Keratinocyte (primary cell): ENCODE measurements at regions not wholly inside any gene's neighbourhood (a gene's known extent, or its start where the extent isn't known, plus 50 kb on each side); places are given as distances from the start of the nearest gene placed in this dataset.

Experiments used
- DNase-seq: peaks from one replicate; pipeline ENCODE4 v3.0.0-alpha.2; 2011; ENCODE audit warnings: low read depth, missing footprints, low spot score
- FAIRE-seq: peaks from 2 replicates; lab custom pipeline; 2011; peaks lifted over from hg19 to GRCh38; lab: Jason Lieb, UNC
- H2AFZ ChIP-seq: 2 replicates; pipeline ENCODE4 v1.6.0; 2012; ENCODE audit warnings: low read length, control low read depth, inconsistent platforms; ENCODE audit not compliant: control insufficient read depth
- H3K27ac ChIP-seq: 2 replicates; pipeline ENCODE4 v1.5.1; 2011; ENCODE audit warnings: low read length; ENCODE audit not compliant: control insufficient read depth, insufficient read depth
- H3K27me3 ChIP-seq: 3 replicates; pipeline ENCODE4 v1.6.0; 2011; ENCODE audit warnings: low read length; ENCODE audit not compliant: control insufficient read depth, insufficient read depth; ENCODE audit errors: extremely low read depth
- H3K36me3 ChIP-seq, 2 experiments: 2 replicates in 1 of 2; 3 replicates in 1 of 2; pipeline ENCODE4 v1.5.1; 2011; ENCODE audit warnings: low read length in 2 of 2, mild to moderate bottlenecking in 1 of 2; ENCODE audit not compliant: control insufficient read depth in 2 of 2, insufficient read depth in 2 of 2; ENCODE audit errors: extremely low read depth in 1 of 2
- H3K4me1 ChIP-seq: 3 replicates; pipeline ENCODE4 v1.5.1; 2011; ENCODE audit warnings: low read length; ENCODE audit not compliant: control insufficient read depth, insufficient read depth; ENCODE audit errors: extremely low read depth
- H3K4me2 ChIP-seq: 3 replicates; pipeline ENCODE4 v1.6.0; 2011; ENCODE audit warnings: low read depth, low read length; ENCODE audit not compliant: control insufficient read depth, insufficient read depth; ENCODE audit errors: extremely low read depth
- H3K4me3 ChIP-seq, 3 experiments: fragments of 200-600 bp in 1 of 3; sonication (generic) in 1 of 3; 2 replicates in 2 of 3; 3 replicates in 1 of 3; pipeline ENCODE4 v1.5.1; 2011 to 2016; ENCODE audit warnings: low read length in 3 of 3, mild to moderate bottlenecking in 3 of 3, control low read depth in 2 of 3, inconsistent platforms in 1 of 3, low read depth in 1 of 3, mixed read lengths in 1 of 3, mixed run types in 1 of 3, moderate library complexity in 1 of 3; ENCODE audit not compliant: control insufficient read depth in 2 of 3, insufficient read depth in 2 of 3; ENCODE audit errors: extremely low read depth in 1 of 3
- H3K79me2 ChIP-seq: 2 replicates; pipeline ENCODE4 v1.6.0; 2012; ENCODE audit warnings: low read length; ENCODE audit not compliant: control insufficient read depth, insufficient read depth
- H3K9ac ChIP-seq: 3 replicates; pipeline ENCODE4 v1.6.0; 2011; ENCODE audit warnings: low read length; ENCODE audit not compliant: control insufficient read depth, insufficient read depth; ENCODE audit errors: extremely low read depth
- H3K9me1 ChIP-seq: 3 replicates; pipeline ENCODE4 v1.6.0; 2011; ENCODE audit warnings: low read length; ENCODE audit not compliant: control insufficient read depth, insufficient read depth; ENCODE audit errors: extremely low read depth
- H3K9me3 ChIP-seq: 2 replicates; pipeline ENCODE4 v1.5.1; 2012; ENCODE audit warnings: low read depth, low read length; ENCODE audit not compliant: control insufficient read depth
- H4K20me1 ChIP-seq: 3 replicates; pipeline ENCODE4 v1.6.0; 2011; ENCODE audit warnings: low read length; ENCODE audit not compliant: control insufficient read depth, insufficient read depth; ENCODE audit errors: extremely low read depth
- EZH2 ChIP-seq: IDR thresholded peaks from one replicate; pipeline ENCODE4 v1.6.1; 2012; ENCODE audit warnings: inconsistent platforms, mild to moderate bottlenecking, low read length, moderate library complexity
- dilution Hi-C: fragments of 300-500 bp; cut with MboI; formaldehyde crosslinking; loops from one replicate; pipeline ENCODE4 v1.7.0; 2020; ENCODE audit warnings: low sequenced_read_pairs; ENCODE audit not compliant: extremely low pct_ligation_motif_present
- TF ChIP-seq, protein P1 (sequence below), 3 experiments: IDR thresholded peaks in 1 of 3; conservative IDR thresholded peaks in 1 of 3; optimal IDR thresholded peaks in 1 of 3; 2 replicates in 2 of 3; 3 replicates in 1 of 3; pipeline versions ENCODE3 to v1.5.1; 2011; ENCODE audit warnings: low read length in 3 of 3, mild to moderate bottlenecking in 3 of 3, moderate library complexity in 2 of 3, control low read depth in 1 of 3, inconsistent platforms in 1 of 3; ENCODE audit not compliant: insufficient read depth in 2 of 3; ENCODE audit errors: extremely low read depth in 1 of 3

GRCh38 chr3:16794257-16794656, 90.5 kb upstream of the PLCL2 start:
- H3K9me1 ChIP-seq = no peaks in the 10 kb centered on the region
- H3K4me1 ChIP-seq = no peaks in the 10 kb centered on the region
- no peak for TF ChIP-seq EZH2
- TF ChIP-seq, protein P1, sequence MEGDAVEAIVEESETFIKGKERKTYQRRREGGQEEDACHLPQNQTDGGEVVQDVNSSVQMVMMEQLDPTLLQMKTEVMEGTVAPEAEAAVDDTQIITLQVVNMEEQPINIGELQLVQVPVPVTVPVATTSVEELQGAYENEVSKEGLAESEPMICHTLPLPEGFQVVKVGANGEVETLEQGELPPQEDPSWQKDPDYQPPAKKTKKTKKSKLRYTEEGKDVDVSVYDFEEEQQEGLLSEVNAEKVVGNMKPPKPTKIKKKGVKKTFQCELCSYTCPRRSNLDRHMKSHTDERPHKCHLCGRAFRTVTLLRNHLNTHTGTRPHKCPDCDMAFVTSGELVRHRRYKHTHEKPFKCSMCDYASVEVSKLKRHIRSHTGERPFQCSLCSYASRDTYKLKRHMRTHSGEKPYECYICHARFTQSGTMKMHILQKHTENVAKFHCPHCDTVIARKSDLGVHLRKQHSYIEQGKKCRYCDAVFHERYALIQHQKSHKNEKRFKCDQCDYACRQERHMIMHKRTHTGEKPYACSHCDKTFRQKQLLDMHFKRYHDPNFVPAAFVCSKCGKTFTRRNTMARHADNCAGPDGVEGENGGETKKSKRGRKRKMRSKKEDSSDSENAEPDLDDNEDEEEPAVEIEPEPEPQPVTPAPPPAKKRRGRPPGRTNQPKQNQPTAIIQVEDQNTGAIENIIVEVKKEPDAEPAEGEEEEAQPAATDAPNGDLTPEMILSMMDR (optimal IDR thresholded peaks at IDR 0.05 in 1 of 3, IDR thresholded peaks at IDR 0.05 in 1 of 3, conservative IDR thresholded peaks at IDR 0.05 in 1 of 3; ENCODE audit: extremely low read depth in 1 of 3, insufficient read depth in 2 of 3, low read length in 3 of 3) = no peak
- FAIRE-seq = no peak
- no peaks in the 10 kb centered on the region for H3K9me3 ChIP-seq
- no peak overlapping the region for H3K4me3 ChIP-seq
- H3K79me2 ChIP-seq = no peaks in the 10 kb centered on the region
- no peak overlapping the region for H3K9ac ChIP-seq
- H2AFZ ChIP-seq = no peak overlapping the region
- no peak for DNase-seq
- no peaks in the 10 kb centered on the region for H4K20me1 ChIP-seq
- H3K36me3 ChIP-seq = no peaks in the 10 kb centered on the region
- dilution Hi-C loops = no loop called here
- H3K4me2 ChIP-seq = no peak overlapping the region
- H3K27me3 ChIP-seq = no peaks in the 10 kb centered on the region
- H3K27ac ChIP-seq = no peak overlapping the region

DNA sequence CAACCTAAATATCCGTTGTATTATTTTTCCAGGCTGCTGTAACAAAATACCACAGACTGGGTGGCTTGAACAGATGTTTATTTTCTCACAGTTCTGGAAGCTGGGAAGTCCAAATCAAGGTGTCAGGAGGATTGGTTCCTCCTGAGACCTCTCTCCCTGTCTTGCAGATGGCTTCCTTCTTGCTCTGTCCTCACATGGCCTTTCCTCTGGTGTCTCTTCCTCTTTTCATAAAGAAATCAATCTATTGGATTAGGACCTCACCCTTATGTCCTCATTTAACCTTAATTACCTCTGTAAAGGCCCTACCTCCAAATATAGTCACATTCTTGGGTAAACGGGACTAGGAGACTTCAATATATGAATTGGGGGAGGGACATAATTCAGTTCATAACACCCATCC, 89.2 kb upstream of the PLCL2 start:
- Histone ChIP-seq H3K79me2 (no peaks in the 10 kb centered on the region), H3K9me1 (no peaks in the 10 kb centered on the region), H3K9me3 (no peaks in the 10 kb centered on the region), H3K36me3 (no peaks in the 10 kb centered on the region), H3K4me3 (no peak overlapping the region), H3K9ac (no peak overlapping the region), H4K20me1 (no peaks in the 10 kb centered on the region), H3K27me3 (no peaks in the 10 kb centered on the region), H2AFZ (no peak overlapping the region), H3K4me1 (no peaks in the 10 kb centered on the region), H3K4me2 (no peak overlapping the region), H3K27ac (no peak overlapping the region)
- DNase-seq = no peak
- no peak for TF ChIP-seq EZH2
- TF ChIP-seq, protein P1 (optimal IDR thresholded peaks at IDR 0.05 in 1 of 3, IDR thresholded peaks at IDR 0.05 in 1 of 3, conservative IDR thresholded peaks at IDR 0.05 in 1 of 3; ENCODE audit: extremely low read depth in 1 of 3, insufficient read depth in 2 of 3, low read length in 3 of 3) = no peak
- FAIRE-seq = no peak
- dilution Hi-C loops = no loop called here
